Mesodermal cell (in vitro differentiated cells): ENCODE measurements at regions not wholly inside any gene's neighbourhood (a gene's known extent, or its start where the extent isn't known, plus 50 kb on each side); places are given as distances from the start of the nearest gene placed in this dataset.

Experiments
- H3K27ac ChIP-seq: 2 replicates; pipeline ENCODE4 v1.7.0; 2013; ENCODE audit warnings: mild to moderate bottlenecking, low read depth, low read length, moderate library complexity; ENCODE audit not compliant: severe bottlenecking
- H3K36me3 ChIP-seq: 2 replicates; pipeline ENCODE4 v1.7.1; 2013; ENCODE audit warnings: mild to moderate bottlenecking, low read length, moderate library complexity; ENCODE audit not compliant: control insufficient read depth, insufficient read depth
- H3K4me1 ChIP-seq: one replicate; pipeline ENCODE4 v1.7.1; 2013; ENCODE audit warnings: mild to moderate bottlenecking, low read length; ENCODE audit not compliant: insufficient read depth, control insufficient read depth, poor library complexity, severe bottlenecking
- H3K4me3 ChIP-seq: 2 replicates; pipeline ENCODE4 v1.7.0; 2013; ENCODE audit warnings: low read length, control low read depth, mild to moderate bottlenecking; ENCODE audit not compliant: insufficient read depth, poor library complexity, severe bottlenecking; ENCODE audit errors: extremely low read depth
- H3K9me3 ChIP-seq: 2 replicates; pipeline ENCODE4 v1.7.1; 2013; ENCODE audit warnings: mild to moderate bottlenecking, low read length, moderate library complexity; ENCODE audit not compliant: control insufficient read depth
- WGBS, 2 experiments: methylation state at CpG; one replicate each; pipeline ENCODE4 v1.1.5; 2013; ENCODE audit warnings: missing lambda C conversion rate in 2 of 2; ENCODE audit not compliant: insufficient coverage in 2 of 2; 5-methylcytosine and 5-hydroxymethylcytosine counted together

- no peak overlapping the region for H3K4me3 ChIP-seq
- H3K27ac ChIP-seq, result no peak overlapping the region
- peaks cover 47% of the 10 kb centered on the region for H3K36me3 ChIP-seq
- H3K9me3 ChIP-seq, result no peaks in the 10 kb centered on the region
- 88 to 89% methylated on average over 10 of the region's 10 CpGs for WGBS, 2 experiments
- H3K4me1 ChIP-seq, result peaks cover 17% of the 10 kb centered on the region
Observed at GRCh38 chr12:124406043-124406442, 111.2 kb downstream of the RFLNA start.

GRCh38 chr12:124405592-124405991 lies 110.7 kb downstream of the RFLNA start:
- no peak overlapping the region for H3K27ac ChIP-seq
- 83 to 86% methylated on average over 15 of the region's 15 CpGs for whole genome bisulfite sequencing, 2 experiments

GRCh38 chr12:124405151-124405550 lies 110.3 kb downstream of the RFLNA start:
- Histone ChIP-seq H3K4me3 (no peak overlapping the region), H3K36me3 (peaks cover 56% of the 10 kb centered on the region), H3K4me1 (peaks cover 8% of the 10 kb centered on the region), H3K27ac (no peak overlapping the region), H3K9me3 (no peaks in the 10 kb centered on the region)
- 83 to 88% methylated on average over 10 of the region's 10 CpGs for WGBS, 2 experiments

More at GRCh38 chr12:124405592-124405991, 110.7 kb downstream of the RFLNA start:
- Histone ChIP-seq H3K36me3 (peaks cover 52% of the 10 kb centered on the region), H3K4me3 (no peak overlapping the region), H3K4me1 (peaks cover 12% of the 10 kb centered on the region), H3K9me3 (no peaks in the 10 kb centered on the region)

GRCh38 chr12:124404162-124404784 lies 109.4 kb downstream of the RFLNA start:
- no peak overlapping the region for H3K4me3 ChIP-seq
- H3K27ac ChIP-seq, result no peak overlapping the region
- H3K36me3 ChIP-seq, result peaks cover 62% of the 10 kb centered on the region
- 88 to 90% methylated on average over 13 to 17 of the region's 17 CpGs for WGBS, 2 experiments
- peaks cover 6% of the 10 kb centered on the region for H3K4me1 ChIP-seq
- no peaks in the 10 kb centered on the region for H3K9me3 ChIP-seq

- peaks cover 6% of the 10 kb centered on the region for H3K4me1 ChIP-seq
- no peak overlapping the region for H3K4me3 ChIP-seq
- no peaks in the 10 kb centered on the region for H3K9me3 ChIP-seq
- H3K27ac ChIP-seq, result no peak overlapping the region
- H3K36me3 ChIP-seq, result peaks cover 63% of the 10 kb centered on the region
- 72 to 75% methylated on average over 5 to 8 of the region's 9 CpGs for WGBS, 2 experiments
Observed at GRCh38 chr12:124403273-124403672, 108.4 kb downstream of the RFLNA start.

GRCh38 chr12:124402248-124403066 lies 107.6 kb downstream of the RFLNA start:
- Histone ChIP-seq H3K9me3 (no peaks in the 10 kb centered on the region), H3K4me3 (no peak overlapping the region), H3K36me3 (peaks cover 66% of the 10 kb centered on the region), H3K4me1 (peaks cover 6% of the 10 kb centered on the region), H3K27ac (peak overlapping the region; percentile 74)
- 54 to 67% methylated on average over 14 to 20 of the region's 23 CpGs for WGBS, 2 experiments

- Histone ChIP-seq H3K4me1 (peaks cover 6% of the 10 kb centered on the region), H3K9me3 (no peaks in the 10 kb centered on the region), H3K36me3 (peaks cover 64% of the 10 kb centered on the region), H3K27ac (peak overlapping the region; percentile 74), H3K4me3 (no peak overlapping the region)
- WGBS, 2 experiments, result 77 to 78% methylated on average over 7 to 11 of the region's 15 CpGs
Observed at GRCh38 chr12:124401704-124402221, 106.9 kb downstream of the RFLNA start.

- Histone ChIP-seq H3K27ac (no peak overlapping the region), H3K36me3 (peaks cover 71% of the 10 kb centered on the region), H3K4me3 (no peak overlapping the region), H3K9me3 (no peaks in the 10 kb centered on the region), H3K4me1 (peaks cover 16% of the 10 kb centered on the region)
- 96% methylated on average over 8 to 10 of the region's 10 CpGs for WGBS, 2 experiments
Observed at GRCh38 chr12:124400124-124400523, 105.2 kb downstream of the RFLNA start.

GRCh38 chr12:124399622-124400021 lies 104.7 kb downstream of the RFLNA start:
- no peak overlapping the region for H3K4me3 ChIP-seq
- WGBS, 2 experiments, result 71 to 85% methylated on average over 6 to 7 of the region's 11 CpGs
- peaks cover 74% of the 10 kb centered on the region for H3K36me3 ChIP-seq
- no peaks in the 10 kb centered on the region for H3K9me3 ChIP-seq
- H3K4me1 ChIP-seq, result peaks cover 14% of the 10 kb centered on the region
- no peak overlapping the region for H3K27ac ChIP-seq

GRCh38 chr12:124398578-124399227 lies 103.8 kb downstream of the RFLNA start:
- Histone ChIP-seq H3K36me3 (peaks cover 79% of the 10 kb centered on the region), H3K4me1 (peaks cover 14% of the 10 kb centered on the region), H3K9me3 (no peaks in the 10 kb centered on the region), H3K27ac (no peak overlapping the region), H3K4me3 (no peak overlapping the region)
- WGBS, 2 experiments, result 84 to 99% methylated on average over 6 of the region's 15 CpGs
